Left renal pelvis (tissue), 4 donors: ENCODE measurements at regions not wholly inside any gene's neighbourhood (a gene's known extent, or its start where the extent isn't known, plus 50 kb on each side); places are given as distances from the start of the nearest gene placed in this dataset.
"Not testable (repeated sequence)": the region's sequence is repeated elsewhere in the genome, so short reads cannot be mapped to it uniquely, and the experiment has no call there.

Experiments used
- DNase-seq, 4 donors: peaks; one replicate each; pipeline ENCODE4 v3.0.0-alpha.2; 2013; ENCODE audit warnings: low read depth in 4 of 4, low spot score in 3 of 4

- no peak for DNase-seq
Observed at GRCh38 chr17:21549107-21549687, 143.1 kb upstream of the KCNJ18 start.

DNA sequence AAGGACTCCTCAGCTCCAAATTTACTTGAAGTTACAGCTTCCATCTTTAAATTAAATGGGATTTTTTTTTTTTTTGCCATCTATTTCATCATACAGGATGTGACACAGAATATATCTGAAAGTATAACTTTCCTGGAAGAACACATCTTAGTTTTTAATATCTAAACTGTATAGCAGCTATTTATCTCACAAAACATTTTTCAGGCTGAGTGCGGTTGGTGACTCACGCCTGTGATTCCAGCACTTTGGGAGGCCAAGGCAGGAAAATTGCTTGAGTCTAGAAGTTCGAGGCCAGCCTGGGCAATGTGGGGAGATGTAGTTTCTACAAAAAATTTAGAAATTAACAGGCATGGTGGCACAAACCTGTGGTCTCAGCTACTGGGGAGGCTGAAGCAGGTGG is 142.3 kb upstream of the KCNJ18 start:
- not testable (repeated sequence) for DNase-seq

- DNase-seq, result peak; percentile 58 to 63 (median 60)
Observed at GRCh38 chr17:21551081-21551881, 141.0 kb upstream of the KCNJ18 start.

GRCh38 chr17:21558921-21559320 is 133.4 kb upstream of the KCNJ18 start:
- DNase-seq, result not testable (repeated sequence)

DNA sequence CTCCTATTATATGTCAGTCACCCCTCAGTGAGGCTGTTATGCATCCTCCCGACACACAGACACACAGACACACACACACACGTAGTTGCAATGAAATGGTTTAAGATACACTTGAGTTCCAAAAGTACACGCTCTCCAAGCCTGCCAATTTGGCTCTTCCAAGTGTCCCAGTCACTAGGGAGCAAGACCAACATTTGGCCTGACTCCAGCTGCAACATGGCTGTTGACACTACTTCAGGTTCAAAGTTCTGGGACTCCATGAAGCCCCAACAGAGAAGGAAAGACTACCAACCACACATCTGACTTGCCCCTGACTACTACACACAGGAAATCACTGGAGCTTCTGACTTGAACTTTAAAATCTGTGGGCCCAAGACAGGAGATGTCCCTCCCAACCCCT is 128.1 kb upstream of the KCNJ18 start:
- no peak for DNase-seq

DNA sequence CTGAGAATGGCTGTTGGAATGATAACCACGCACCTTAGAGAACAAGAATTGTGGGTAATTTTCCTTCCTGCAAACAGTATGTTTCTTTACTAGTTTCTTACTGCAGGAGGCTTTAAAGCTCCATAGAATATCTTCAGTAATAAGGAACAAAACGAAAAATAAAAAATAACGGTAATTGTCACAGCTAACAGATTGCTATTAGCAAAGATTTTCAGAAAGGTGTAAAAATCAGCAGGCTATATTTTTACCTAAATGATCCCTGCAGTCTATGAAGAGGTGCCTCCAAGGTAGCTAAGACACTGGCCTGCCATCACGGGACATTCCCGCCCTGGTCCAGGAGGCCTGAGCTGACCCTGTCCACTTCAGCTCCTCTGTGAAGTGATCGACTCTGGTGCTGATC is 127.6 kb upstream of the KCNJ18 start:
- not testable (repeated sequence) for DNase-seq

- not testable (repeated sequence) for DNase-seq
Observed at GRCh38 chr17:21570427-21570826, 121.9 kb upstream of the KCNJ18 start.

DNA sequence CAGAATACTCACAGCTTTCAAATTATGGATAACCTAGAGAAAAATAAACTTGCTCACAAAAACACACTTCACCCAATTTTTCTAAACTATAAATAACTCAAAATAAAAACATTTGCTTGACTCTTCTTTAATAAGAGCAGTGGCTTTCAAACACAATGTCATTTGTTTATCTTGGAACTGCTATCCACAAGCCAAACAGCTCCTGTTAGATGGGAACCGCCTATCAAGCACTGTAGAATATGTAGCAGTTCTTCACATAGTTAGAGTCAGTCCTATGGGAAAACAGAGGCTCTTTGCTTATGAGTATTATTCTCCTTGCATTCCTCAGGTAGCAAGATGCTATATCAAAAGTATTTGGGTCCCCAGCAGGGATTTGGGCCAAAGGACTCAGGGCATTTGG is 120.2 kb upstream of the KCNJ18 start:
- not testable (repeated sequence) for DNase-seq

- not testable (repeated sequence) for DNase-seq
Observed at GRCh38 chr17:21573271-21573960, 118.9 kb upstream of the KCNJ18 start.

GRCh38 chr17:21573961-21574610 is 118.2 kb upstream of the KCNJ18 start:
- DNase-seq, result peak; percentile 22 to 59 (median 36)

- DNase-seq, result not testable (repeated sequence)
Observed at GRCh38 chr17:21574611-21575255, 117.6 kb upstream of the KCNJ18 start.

DNA sequence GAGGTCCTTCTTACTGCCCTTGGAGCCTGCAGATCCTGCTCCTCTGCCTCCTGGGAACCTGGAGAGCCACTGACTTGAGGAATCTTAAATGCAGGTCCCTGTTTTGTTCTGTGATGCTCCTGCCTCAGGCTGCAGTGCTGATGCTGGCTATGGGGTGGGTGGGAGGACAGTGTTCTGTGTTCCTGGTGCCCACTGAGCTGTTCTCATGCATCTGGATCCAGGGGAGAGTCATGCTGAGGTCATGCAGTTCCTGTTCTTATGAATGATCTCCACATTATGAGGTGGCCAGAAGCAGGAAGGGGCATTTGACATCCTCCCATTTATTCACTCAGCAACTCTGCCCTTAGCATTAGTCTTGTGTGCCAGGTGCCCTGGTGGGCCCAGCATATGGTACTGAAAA is 113.5 kb upstream of the KCNJ18 start:
- not testable (repeated sequence) for DNase-seq

DNA sequence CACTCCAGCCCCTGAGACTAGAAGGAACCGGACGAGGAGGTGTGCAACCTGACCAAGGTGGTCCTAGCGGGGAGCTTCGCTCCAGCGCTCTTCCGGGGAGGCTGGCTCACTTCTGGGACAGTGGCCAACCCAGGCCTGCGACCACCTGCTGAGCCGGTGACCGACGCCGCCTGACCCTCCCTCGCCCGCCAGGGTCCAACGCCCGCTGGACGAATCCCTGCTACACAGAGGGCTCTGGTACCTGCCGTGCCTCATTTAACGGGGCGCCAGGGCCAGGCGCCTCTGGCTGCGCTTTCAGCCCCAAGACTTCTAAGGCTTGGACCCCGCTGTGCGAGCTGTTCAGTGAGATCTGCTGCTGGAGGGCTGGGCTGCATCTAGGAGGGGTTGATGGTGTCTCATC is 99.5 kb upstream of the KCNJ18 start:
- DNase-seq, result no peak

DNA sequence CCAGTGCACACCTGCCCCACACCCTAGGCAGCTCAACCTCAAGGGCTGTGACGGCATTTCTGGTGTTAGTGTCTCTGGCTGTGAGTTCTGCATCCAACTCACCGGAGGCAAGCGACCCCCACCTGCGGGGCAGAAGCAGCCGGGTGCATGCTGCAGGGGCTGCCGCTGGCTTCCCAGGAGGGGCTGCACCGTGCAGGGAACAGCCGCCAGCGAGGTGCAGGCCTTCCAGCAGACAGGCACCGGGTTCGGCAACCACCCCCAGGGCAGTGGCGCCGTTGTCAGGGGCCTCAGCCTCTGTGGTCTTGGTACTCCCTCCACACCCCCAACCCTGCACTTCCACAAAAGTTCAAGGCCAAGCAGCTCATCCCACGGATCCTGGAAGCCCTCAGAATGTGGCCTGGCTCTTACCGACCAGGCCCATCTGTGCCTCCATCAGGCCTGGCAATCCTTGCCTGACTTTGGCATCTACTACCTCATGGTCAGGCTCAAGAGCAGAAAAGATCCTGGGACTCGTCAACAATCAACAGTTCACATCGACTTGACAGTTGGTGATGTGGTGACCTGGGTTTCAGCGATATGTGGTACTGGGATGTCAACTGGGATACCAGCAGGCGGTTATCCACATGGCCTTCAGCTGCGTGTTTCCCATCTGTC is 98.7 kb upstream of the KCNJ18 start:
- DNase-seq, result not testable (repeated sequence)

- no peak for DNase-seq
Observed at GRCh38 chr17:21595086-21595485, 97.2 kb upstream of the KCNJ18 start.

- no peak for DNase-seq
Observed at GRCh38 chr17:21602176-21602575, 90.1 kb upstream of the KCNJ18 start.

GRCh38 chr17:21603292-21603691 is 89.0 kb upstream of the KCNJ18 start:
- not testable (repeated sequence) for DNase-seq

- DNase-seq, result not testable (repeated sequence)
Observed at GRCh38 chr17:21611443-21611842, 80.9 kb upstream of the KCNJ18 start.

GRCh38 chr17:21612123-21613070 is 79.9 kb upstream of the KCNJ18 start:
- DNase-seq, result not testable (repeated sequence)
